Liver (tissue), 3 donors: ENCODE measurements at regions not wholly inside any gene's neighbourhood (a gene's known extent, or its start where the extent isn't known, plus 50 kb on each side); places are given as distances from the start of the nearest gene placed in this dataset.

Experiments
- HNF4G ChIP-seq: IDR thresholded peaks from 2 replicates; pipeline ENCODE4 v1.6.1; 2016; ENCODE audit warnings: antibody characterized with exemption
- RAD21 ChIP-seq, 2 donors: IDR thresholded peaks; 2 replicates each; pipeline ENCODE4 v1.6.1; 2016; ENCODE audit warnings: antibody characterized with exemption in 2 of 2, mild to moderate bottlenecking in 2 of 2
- TAF1 ChIP-seq: conservative IDR thresholded peaks from 2 replicates; pipeline ENCODE4 v1.6.1; 2016; ENCODE audit warnings: antibody characterized with exemption, mild to moderate bottlenecking
- TF ChIP-seq, protein P1 (sequence below): fragments of 150-350 bp; IDR thresholded peaks from 2 replicates; pipeline ENCODE4 v1.5.1; 2017; ENCODE audit warnings: improper control_type of control experiment, low read depth, low read length; ENCODE audit not compliant: missing input control
- donor health status: healthy.
- donor health status: healthy.

- TF ChIP-seq, protein P1, sequence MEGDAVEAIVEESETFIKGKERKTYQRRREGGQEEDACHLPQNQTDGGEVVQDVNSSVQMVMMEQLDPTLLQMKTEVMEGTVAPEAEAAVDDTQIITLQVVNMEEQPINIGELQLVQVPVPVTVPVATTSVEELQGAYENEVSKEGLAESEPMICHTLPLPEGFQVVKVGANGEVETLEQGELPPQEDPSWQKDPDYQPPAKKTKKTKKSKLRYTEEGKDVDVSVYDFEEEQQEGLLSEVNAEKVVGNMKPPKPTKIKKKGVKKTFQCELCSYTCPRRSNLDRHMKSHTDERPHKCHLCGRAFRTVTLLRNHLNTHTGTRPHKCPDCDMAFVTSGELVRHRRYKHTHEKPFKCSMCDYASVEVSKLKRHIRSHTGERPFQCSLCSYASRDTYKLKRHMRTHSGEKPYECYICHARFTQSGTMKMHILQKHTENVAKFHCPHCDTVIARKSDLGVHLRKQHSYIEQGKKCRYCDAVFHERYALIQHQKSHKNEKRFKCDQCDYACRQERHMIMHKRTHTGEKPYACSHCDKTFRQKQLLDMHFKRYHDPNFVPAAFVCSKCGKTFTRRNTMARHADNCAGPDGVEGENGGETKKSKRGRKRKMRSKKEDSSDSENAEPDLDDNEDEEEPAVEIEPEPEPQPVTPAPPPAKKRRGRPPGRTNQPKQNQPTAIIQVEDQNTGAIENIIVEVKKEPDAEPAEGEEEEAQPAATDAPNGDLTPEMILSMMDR, result no peak
- TF ChIP-seq TAF1 (no peak), HNF4G (no peak), RAD21 (IDR thresholded peaks at IDR 0.05) (no peak)
These were observed 621.4 kb downstream of the POM121L12 start for GRCh38 chr7:53656881-53657280.
